ENCODE measurements at regions not wholly inside any gene's neighbourhood (a gene's known extent, or its start where the extent isn't known, plus 50 kb on each side); places are given as distances from the start of the nearest gene placed in this dataset.

GRCh38 chr10:124289851-124290795, 128.6 kb downstream of the OAT start:
- DNase-seq: no peak
- Mint-ChIP-seq H3K4me3 (no peak overlapping the region), H3K9me3 (no peaks in the 10 kb centered on the region), H3K4me1 (ENCODE audit: low read depth) (no peaks in the 10 kb centered on the region), H3K27me3 (ENCODE audit: low read depth) (no peaks in the 10 kb centered on the region), H3K36me3 (ENCODE audit: insufficient read depth) (no peaks in the 10 kb centered on the region)
- ATAC-seq: no peak

GRCh38 chr10:124288928-124289850, 129.5 kb downstream of the OAT start:
- H3K36me3 Mint-ChIP-seq (ENCODE audit: insufficient read depth): no peaks in the 10 kb centered on the region
- ATAC-seq: no peak
- H3K4me1 Mint-ChIP-seq (ENCODE audit: low read depth): no peaks in the 10 kb centered on the region
- H3K4me3 Mint-ChIP-seq: no peak overlapping the region
- no peaks in the 10 kb centered on the region for H3K27me3 Mint-ChIP-seq (ENCODE audit: low read depth)
- DNase-seq: no peak
- H3K9me3 Mint-ChIP-seq: no peaks in the 10 kb centered on the region

- ATAC-seq (no peak), DNase-seq (no peak)
- Mint-ChIP-seq H3K27me3 (ENCODE audit: low read depth) (no peaks in the 10 kb centered on the region), H3K4me1 (ENCODE audit: low read depth) (no peaks in the 10 kb centered on the region), H3K36me3 (ENCODE audit: insufficient read depth) (no peaks in the 10 kb centered on the region), H3K9me3 (no peaks in the 10 kb centered on the region), H3K4me3 (no peak overlapping the region)
These were observed 130.2 kb downstream of the OAT start for GRCh38 chr10:124288486-124288885.

- ATAC-seq (no peak), DNase-seq (no peak)
- Mint-ChIP-seq H3K9me3 (no peaks in the 10 kb centered on the region), H3K36me3 (ENCODE audit: insufficient read depth) (no peaks in the 10 kb centered on the region), H3K4me1 (ENCODE audit: low read depth) (no peaks in the 10 kb centered on the region), H3K4me3 (no peak overlapping the region), H3K27me3 (ENCODE audit: low read depth) (no peaks in the 10 kb centered on the region)
These were observed 130.9 kb downstream of the OAT start for GRCh38 chr10:124287791-124288190.

- no peaks in the 10 kb centered on the region for H3K4me1 Mint-ChIP-seq (ENCODE audit: low read depth)
- ATAC-seq (no peak), DNase-seq (no peak)
- H3K4me3 Mint-ChIP-seq: no peak overlapping the region
- H3K27me3 Mint-ChIP-seq (ENCODE audit: low read depth): no peaks in the 10 kb centered on the region
- H3K9me3 Mint-ChIP-seq: no peaks in the 10 kb centered on the region
- no peaks in the 10 kb centered on the region for H3K36me3 Mint-ChIP-seq (ENCODE audit: insufficient read depth)
These were observed 131.5 kb downstream of the OAT start for GRCh38 chr10:124287071-124287685.

- DNase-seq (no peak), ATAC-seq (no peak)
- H3K4me1 Mint-ChIP-seq (ENCODE audit: low read depth): no peaks in the 10 kb centered on the region
- H3K36me3 Mint-ChIP-seq (ENCODE audit: insufficient read depth): no peaks in the 10 kb centered on the region
- no peak overlapping the region for H3K4me3 Mint-ChIP-seq
- no peaks in the 10 kb centered on the region for H3K27me3 Mint-ChIP-seq (ENCODE audit: low read depth)
- H3K9me3 Mint-ChIP-seq: no peaks in the 10 kb centered on the region
These were observed 132.1 kb downstream of the OAT start for GRCh38 chr10:124286621-124287020.

- no peaks in the 10 kb centered on the region for H3K9me3 Mint-ChIP-seq
- H3K4me1 Mint-ChIP-seq (ENCODE audit: low read depth): no peaks in the 10 kb centered on the region
- no peaks in the 10 kb centered on the region for H3K36me3 Mint-ChIP-seq (ENCODE audit: insufficient read depth)
- no peaks in the 10 kb centered on the region for H3K27me3 Mint-ChIP-seq (ENCODE audit: low read depth)
- ATAC-seq (no peak), DNase-seq (no peak)
- no peak overlapping the region for H3K4me3 Mint-ChIP-seq
These were observed 132.9 kb downstream of the OAT start for GRCh38 chr10:124285587-124286527.

GRCh38 chr10:124283949-124284250, 134.8 kb downstream of the OAT start:
- DNase-seq (no peak), ATAC-seq (no peak)
- Mint-ChIP-seq H3K36me3 (ENCODE audit: insufficient read depth) (no peaks in the 10 kb centered on the region), H3K4me3 (no peak overlapping the region), H3K27me3 (ENCODE audit: low read depth) (no peaks in the 10 kb centered on the region), H3K9me3 (no peaks in the 10 kb centered on the region), H3K4me1 (ENCODE audit: low read depth) (no peaks in the 10 kb centered on the region)

- no peaks in the 10 kb centered on the region for H3K27me3 Mint-ChIP-seq (ENCODE audit: low read depth)
- H3K4me3 Mint-ChIP-seq: no peak overlapping the region
- DNase-seq (no peak), ATAC-seq (no peak)
- H3K36me3 Mint-ChIP-seq (ENCODE audit: insufficient read depth): no peaks in the 10 kb centered on the region
- H3K9me3 Mint-ChIP-seq: no peaks in the 10 kb centered on the region
- no peaks in the 10 kb centered on the region for H3K4me1 Mint-ChIP-seq (ENCODE audit: low read depth)
These were observed 135.3 kb downstream of the OAT start for GRCh38 chr10:124283215-124283948.

- ATAC-seq (no peak), DNase-seq (no peak)
- Mint-ChIP-seq H3K9me3 (no peaks in the 10 kb centered on the region), H3K4me1 (ENCODE audit: low read depth) (no peaks in the 10 kb centered on the region), H3K27me3 (ENCODE audit: low read depth) (no peaks in the 10 kb centered on the region), H3K4me3 (no peak overlapping the region), H3K36me3 (ENCODE audit: insufficient read depth) (no peaks in the 10 kb centered on the region)
These were observed 136.4 kb downstream of the OAT start for GRCh38 chr10:124282326-124282725.

- DNase-seq: no peak
- no peak overlapping the region for H3K4me3 Mint-ChIP-seq
- H3K36me3 Mint-ChIP-seq (ENCODE audit: insufficient read depth): no peaks in the 10 kb centered on the region
- no peaks in the 10 kb centered on the region for H3K4me1 Mint-ChIP-seq (ENCODE audit: low read depth)
- H3K27me3 Mint-ChIP-seq (ENCODE audit: low read depth): peaks cover 4% of the 10 kb centered on the region
- no peak for ATAC-seq
- no peaks in the 10 kb centered on the region for H3K9me3 Mint-ChIP-seq
These were observed 137.1 kb downstream of the OAT start for GRCh38 chr10:124281666-124282065.

- Mint-ChIP-seq H3K9me3 (no peaks in the 10 kb centered on the region), H3K36me3 (ENCODE audit: insufficient read depth) (no peaks in the 10 kb centered on the region), H3K4me3 (no peak overlapping the region), H3K4me1 (ENCODE audit: low read depth) (no peaks in the 10 kb centered on the region), H3K27me3 (ENCODE audit: low read depth) (peaks cover 4% of the 10 kb centered on the region)
- no peak for DNase-seq
- no peak for ATAC-seq
These were observed 137.8 kb downstream of the OAT start for GRCh38 chr10:124280916-124281315.

GRCh38 chr10:124279882-124280281, 138.8 kb downstream of the OAT start:
- Mint-ChIP-seq H3K27me3 (ENCODE audit: low read depth) (peaks cover 4% of the 10 kb centered on the region), H3K9me3 (no peaks in the 10 kb centered on the region), H3K4me1 (ENCODE audit: low read depth) (no peaks in the 10 kb centered on the region), H3K36me3 (ENCODE audit: insufficient read depth) (no peaks in the 10 kb centered on the region), H3K4me3 (no peak overlapping the region)
- DNase-seq (no peak), ATAC-seq (no peak)
